Lung (tissue), 11 donors: ENCODE measurements at regions not wholly inside any gene's neighbourhood (a gene's known extent, or its start where the extent isn't known, plus 50 kb on each side); places are given as distances from the start of the nearest gene placed in this dataset.
"Not testable (repeated sequence)": the region's sequence is repeated elsewhere in the genome, so short reads cannot be mapped to it uniquely, and the experiment has no call there.

Experiments
- ATAC-seq: fragments of 200-7000 bp; cut with Tn5 transposase; one replicate; pipeline ENCODE4 v1.9.1; 2020; ENCODE audit warnings: moderate number of reproducible peaks; ENCODE audit not compliant: insufficient read depth, low FRiP score
- DNase-seq, 3 donors: peaks; one replicate each; pipeline ENCODE4 v3.0.0-alpha.2; 2013 to 2017
- H3K27ac ChIP-seq, 2 donors: one replicate each; pipeline ENCODE4 v1.5.1; 2013; ENCODE audit warnings: mild to moderate bottlenecking in 2 of 2, moderate library complexity in 2 of 2, control low read depth in 1 of 2, inconsistent platforms in 1 of 2, low read depth in 1 of 2, low read length in 1 of 2
- H3K27me3 ChIP-seq, 3 donors: one replicate each; pipeline ENCODE4 v1.5.1; 2013; ENCODE audit warnings: low read length in 2 of 3; ENCODE audit not compliant: control insufficient read depth in 3 of 3, insufficient read depth in 3 of 3
- H3K36me3 ChIP-seq, 4 donors: one replicate each; pipeline ENCODE4 v1.5.1; 2013; ENCODE audit warnings: low read length in 4 of 4, mild to moderate bottlenecking in 1 of 4, moderate library complexity in 1 of 4; ENCODE audit not compliant: control insufficient read depth in 4 of 4, insufficient read depth in 4 of 4
- H3K4me1 ChIP-seq, 5 donors: one replicate each; pipeline ENCODE4 v1.5.1; 2013; ENCODE audit warnings: low read length in 5 of 5, mild to moderate bottlenecking in 2 of 5, moderate library complexity in 1 of 5; ENCODE audit not compliant: control insufficient read depth in 5 of 5, insufficient read depth in 5 of 5
- H3K4me3 ChIP-seq: one replicate; pipeline ENCODE4 v1.5.1; 2013; ENCODE audit warnings: mild to moderate bottlenecking, control low read depth, moderate library complexity
- H3K9ac ChIP-seq, 2 donors: one replicate each; pipeline ENCODE4 v1.5.1; 2013; ENCODE audit warnings: low read length in 2 of 2, control low read depth in 1 of 2; ENCODE audit not compliant: insufficient read depth in 1 of 2
- H3K9me3 ChIP-seq, 4 donors: one replicate each; pipeline ENCODE4 v1.5.1; 2013; ENCODE audit warnings: low read length in 3 of 4, mild to moderate bottlenecking in 1 of 4, moderate library complexity in 1 of 4; ENCODE audit not compliant: control insufficient read depth in 4 of 4, insufficient read depth in 3 of 4
- WGBS, 2 donors: extraction: QIAGEN DNeasy Blood & Tissue Kit; methylation state at CpG; one replicate each; pipeline ENCODE4 v1.1.7; 2013; 5-methylcytosine and 5-hydroxymethylcytosine counted together
- TF ChIP-seq, protein P1 (sequence below): IDR thresholded peaks from 2 replicates; pipeline ENCODE4 v1.5.1; 2012; ENCODE audit warnings: mild to moderate bottlenecking; ENCODE audit errors: control extremely low read depth, extremely low read depth
- donor health status: control.
- donor health status: control.
- donor health status: Bipolar disorder and iron deficiency.
- donor health status: healthy.
- donor health status: DM: yes; HTN: yes; CAD: no.

DNA sequence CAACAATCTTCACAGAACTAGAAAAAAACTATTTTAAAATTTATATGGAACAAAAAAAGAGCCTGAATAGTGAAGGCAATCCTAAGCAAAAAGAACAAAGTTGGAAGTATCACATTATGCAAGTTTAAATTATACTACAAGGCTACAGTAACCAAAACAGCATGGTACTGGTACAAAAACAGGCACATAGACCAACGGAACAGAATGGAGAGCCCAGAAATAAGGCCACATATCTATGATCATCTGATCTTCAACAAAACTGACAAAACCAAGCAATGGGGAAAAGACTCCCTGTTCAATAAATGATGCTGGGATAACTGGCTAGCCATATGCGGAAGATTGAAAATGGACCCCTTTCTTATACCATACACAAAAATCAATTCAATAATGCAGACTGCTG, 74.4 kb upstream of the RTN4 start:
- H3K4me1 ChIP-seq: peaks cover 0 to 18% (median 5%) of the 10 kb centered on the region in 5 donors
- not testable (repeated sequence) for H3K4me3 ChIP-seq, H3K27ac ChIP-seq, DNase-seq, H3K9ac ChIP-seq, H3K9me3 ChIP-seq, ATAC-seq, H3K36me3 ChIP-seq, H3K27me3 ChIP-seq
- 94 to 100% methylated on average over 2 of the region's 2 CpGs for WGBS, 2 donors

DNA sequence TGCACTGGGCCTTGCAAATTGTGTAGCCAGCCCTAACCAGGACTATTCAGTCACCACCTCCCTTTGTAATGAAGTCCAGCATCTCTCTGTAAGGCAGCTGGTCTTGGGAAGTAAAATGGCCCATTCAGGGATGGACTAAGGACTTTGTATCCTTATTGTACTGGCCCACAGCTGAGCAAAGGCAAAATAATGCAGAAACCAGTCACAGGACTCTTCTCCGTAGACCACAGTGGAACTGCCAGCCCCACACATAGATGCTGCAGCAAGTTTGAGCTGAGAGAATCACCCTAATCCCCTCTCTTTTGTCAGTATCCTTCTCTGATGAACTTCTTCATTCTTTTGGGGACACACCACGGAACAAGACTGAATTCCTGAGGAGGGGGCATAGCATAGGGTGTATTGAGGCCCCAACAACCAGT, 73.6 kb upstream of the RTN4 start:
- 86 to 93% methylated on average over 2 of the region's 2 CpGs for WGBS, 2 donors
- no peak overlapping the region for H3K27ac ChIP-seq

DNA sequence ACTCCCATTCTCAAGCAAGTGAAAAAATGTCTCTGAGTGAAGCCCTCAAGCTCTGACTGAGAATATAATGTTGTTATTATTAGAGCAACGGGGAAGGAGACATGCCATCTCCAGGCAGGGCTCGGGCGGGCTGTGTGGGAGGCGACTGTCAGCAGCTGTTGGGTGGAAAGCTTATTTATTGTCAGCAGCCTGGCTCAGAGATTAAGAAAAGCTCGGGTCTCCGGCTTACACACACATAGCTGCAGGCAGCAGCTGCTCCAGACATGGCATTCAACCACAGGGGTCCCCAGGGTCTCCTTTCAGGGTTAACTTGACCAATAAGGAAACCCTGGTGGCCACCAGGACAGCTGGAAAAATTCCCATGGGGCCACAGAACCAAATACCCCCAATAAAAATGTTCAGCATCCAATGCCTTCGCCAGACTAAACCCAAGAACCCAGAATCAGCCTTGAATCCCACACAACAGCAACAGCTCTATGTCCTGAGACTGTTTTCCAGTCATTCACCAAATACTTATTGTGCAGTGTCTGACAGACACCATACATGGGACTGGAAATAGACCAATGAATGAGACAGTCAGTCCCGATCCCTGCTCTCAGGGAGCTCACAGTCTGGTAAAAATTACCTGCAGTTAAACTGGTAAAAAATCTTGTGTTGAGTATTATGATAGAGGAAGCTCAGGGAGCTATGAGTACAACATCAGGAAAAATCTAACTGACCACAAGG, 70.5 kb upstream of the RTN4 start:
- no peak overlapping the region for H3K9ac ChIP-seq
- peak overlapping the region in 1 of 2 donors; percentile 57 for H3K27ac ChIP-seq
- WGBS, 2 donors: 65 to 66% methylated on average over 8 of the region's 8 CpGs
- H3K36me3 ChIP-seq: no peaks in the 10 kb centered on the region
- no peak overlapping the region for H3K4me3 ChIP-seq
- ATAC-seq (no peak), DNase-seq (peak; percentile 80 to 86 (median 83))
- peaks cover 0 to 2% (median 0%) of the 10 kb centered on the region in 3 donors for H3K27me3 ChIP-seq
- TF ChIP-seq, protein P1, sequence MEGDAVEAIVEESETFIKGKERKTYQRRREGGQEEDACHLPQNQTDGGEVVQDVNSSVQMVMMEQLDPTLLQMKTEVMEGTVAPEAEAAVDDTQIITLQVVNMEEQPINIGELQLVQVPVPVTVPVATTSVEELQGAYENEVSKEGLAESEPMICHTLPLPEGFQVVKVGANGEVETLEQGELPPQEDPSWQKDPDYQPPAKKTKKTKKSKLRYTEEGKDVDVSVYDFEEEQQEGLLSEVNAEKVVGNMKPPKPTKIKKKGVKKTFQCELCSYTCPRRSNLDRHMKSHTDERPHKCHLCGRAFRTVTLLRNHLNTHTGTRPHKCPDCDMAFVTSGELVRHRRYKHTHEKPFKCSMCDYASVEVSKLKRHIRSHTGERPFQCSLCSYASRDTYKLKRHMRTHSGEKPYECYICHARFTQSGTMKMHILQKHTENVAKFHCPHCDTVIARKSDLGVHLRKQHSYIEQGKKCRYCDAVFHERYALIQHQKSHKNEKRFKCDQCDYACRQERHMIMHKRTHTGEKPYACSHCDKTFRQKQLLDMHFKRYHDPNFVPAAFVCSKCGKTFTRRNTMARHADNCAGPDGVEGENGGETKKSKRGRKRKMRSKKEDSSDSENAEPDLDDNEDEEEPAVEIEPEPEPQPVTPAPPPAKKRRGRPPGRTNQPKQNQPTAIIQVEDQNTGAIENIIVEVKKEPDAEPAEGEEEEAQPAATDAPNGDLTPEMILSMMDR: no peak
- peaks cover 0 to 18% (median 5%) of the 10 kb centered on the region in 5 donors for H3K4me1 ChIP-seq
- no peaks in the 10 kb centered on the region for H3K9me3 ChIP-seq

More for the DNA sequence above, 73.6 kb upstream of the RTN4 start:
- Histone ChIP-seq H3K9me3 (no peaks in the 10 kb centered on the region), H3K27me3 (no peaks in the 10 kb centered on the region), H3K4me1 (peaks cover 0 to 18% (median 5%) of the 10 kb centered on the region in 5 donors), H3K36me3 (no peaks in the 10 kb centered on the region), H3K9ac (no peak overlapping the region), H3K4me3 (no peak overlapping the region)
- DNase-seq: no peak
- TF ChIP-seq, protein P1: no peak
- no peak for ATAC-seq

DNA sequence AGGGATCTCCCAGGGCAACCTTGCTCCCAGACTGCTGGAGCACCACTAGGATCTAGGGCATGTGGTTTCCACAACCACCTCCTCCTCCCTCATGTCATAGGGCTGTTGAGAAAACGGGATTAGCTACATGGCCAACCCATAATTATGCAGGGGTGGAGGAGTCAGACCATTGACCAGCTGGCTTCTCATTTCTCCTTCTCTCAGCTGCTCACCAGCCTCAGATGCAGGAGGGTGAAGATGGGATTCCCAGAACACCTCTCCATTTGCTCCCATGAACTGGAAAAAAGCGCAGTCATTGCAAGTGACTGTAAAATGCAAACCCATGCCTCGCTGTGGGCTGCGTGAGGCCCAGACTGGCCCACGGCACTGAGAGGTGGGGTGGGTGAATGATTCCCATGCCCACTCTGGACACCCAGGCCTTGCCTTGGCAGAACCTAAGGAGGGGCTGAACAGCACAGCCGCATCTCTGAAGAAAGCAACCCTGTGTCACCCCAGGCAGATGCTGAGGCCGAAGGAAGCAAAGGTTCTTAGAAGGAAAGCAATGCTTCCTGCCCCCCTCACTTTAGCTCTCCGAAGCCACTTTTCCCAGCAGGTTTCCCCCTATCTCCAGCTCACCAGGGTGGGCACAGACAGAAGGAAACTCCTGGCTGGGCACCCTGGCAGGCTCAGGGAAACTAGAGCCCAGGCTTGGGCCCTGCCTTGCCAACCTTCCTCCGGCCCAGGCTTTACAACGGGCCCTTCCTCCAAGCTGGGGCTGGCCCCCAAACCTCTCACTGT, 69.6 kb upstream of the RTN4 start:
- ATAC-seq: peak; percentile 6
- Histone ChIP-seq H3K4me3 (no peak overlapping the region), H3K27me3 (peaks cover 0 to 2% (median 0%) of the 10 kb centered on the region in 3 donors), H3K4me1 (peaks cover 0 to 18% (median 5%) of the 10 kb centered on the region in 5 donors), H3K36me3 (no peaks in the 10 kb centered on the region), H3K9me3 (no peaks in the 10 kb centered on the region), H3K9ac (no peak overlapping the region), H3K27ac (peak overlapping the region in 1 of 2 donors; percentile 14)
- DNase-seq: no peak
- TF ChIP-seq, protein P1: no peak
- 83 to 88% methylated on average over 10 of the region's 10 CpGs for WGBS, 2 donors
